ENCODE measurements at regions not wholly inside any gene's neighbourhood (a gene's known extent, or its start where the extent isn't known, plus 50 kb on each side); places are given as distances from the start of the nearest gene placed in this dataset.

DNA sequence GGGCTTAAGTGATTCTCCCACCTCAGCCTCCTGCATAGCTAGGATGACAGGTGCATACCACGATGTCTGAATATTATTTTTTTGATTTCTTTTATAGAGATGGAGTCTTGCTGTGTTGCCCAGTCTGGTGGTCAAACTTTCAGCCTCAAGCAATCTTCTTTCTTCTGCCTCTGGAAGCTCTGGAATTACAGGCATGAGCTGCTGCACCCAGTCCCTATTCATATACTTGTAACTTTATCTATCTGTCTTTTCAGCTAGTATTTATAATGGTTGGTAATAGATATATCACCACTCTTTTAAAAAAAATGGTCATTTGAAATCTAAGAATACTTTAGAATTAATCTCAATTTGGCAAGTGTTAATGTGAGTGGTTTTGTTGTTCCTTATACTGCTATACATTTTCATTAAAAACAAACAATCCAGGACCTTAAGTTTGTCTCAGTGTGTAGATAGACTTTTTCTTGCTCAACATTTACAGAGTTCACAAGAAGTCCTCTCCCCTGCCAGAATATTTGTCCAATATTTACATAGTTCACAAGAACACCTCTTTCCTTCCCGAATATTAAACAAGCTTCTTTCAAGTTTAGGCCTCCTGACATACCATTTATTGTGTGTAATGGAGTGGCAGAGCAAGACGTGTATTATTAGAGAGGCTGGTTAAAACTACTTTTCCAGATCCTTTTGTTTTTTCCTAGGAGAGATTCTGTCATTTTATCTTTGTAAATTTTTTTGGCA is 1197.4 kb upstream of the ADGRL3 start:
- Mint-ChIP-seq H3K4me1 (ENCODE audit: unreplicated experiment) (no peaks in the 10 kb centered on the region), H3K9me3 (peaks cover 7% of the 10 kb centered on the region), H3K4me3 (no peak overlapping the region), H3K36me3 (no peaks in the 10 kb centered on the region), H3K27me3 (no peaks in the 10 kb centered on the region), H3K27ac (no peak overlapping the region)
- no peak for DNase-seq (ENCODE audit: extremely low spot score, unreplicated experiment)
- TF ChIP-seq, protein P1, sequence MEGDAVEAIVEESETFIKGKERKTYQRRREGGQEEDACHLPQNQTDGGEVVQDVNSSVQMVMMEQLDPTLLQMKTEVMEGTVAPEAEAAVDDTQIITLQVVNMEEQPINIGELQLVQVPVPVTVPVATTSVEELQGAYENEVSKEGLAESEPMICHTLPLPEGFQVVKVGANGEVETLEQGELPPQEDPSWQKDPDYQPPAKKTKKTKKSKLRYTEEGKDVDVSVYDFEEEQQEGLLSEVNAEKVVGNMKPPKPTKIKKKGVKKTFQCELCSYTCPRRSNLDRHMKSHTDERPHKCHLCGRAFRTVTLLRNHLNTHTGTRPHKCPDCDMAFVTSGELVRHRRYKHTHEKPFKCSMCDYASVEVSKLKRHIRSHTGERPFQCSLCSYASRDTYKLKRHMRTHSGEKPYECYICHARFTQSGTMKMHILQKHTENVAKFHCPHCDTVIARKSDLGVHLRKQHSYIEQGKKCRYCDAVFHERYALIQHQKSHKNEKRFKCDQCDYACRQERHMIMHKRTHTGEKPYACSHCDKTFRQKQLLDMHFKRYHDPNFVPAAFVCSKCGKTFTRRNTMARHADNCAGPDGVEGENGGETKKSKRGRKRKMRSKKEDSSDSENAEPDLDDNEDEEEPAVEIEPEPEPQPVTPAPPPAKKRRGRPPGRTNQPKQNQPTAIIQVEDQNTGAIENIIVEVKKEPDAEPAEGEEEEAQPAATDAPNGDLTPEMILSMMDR (conservative IDR thresholded peaks at IDR 0.05): no peak

DNA sequence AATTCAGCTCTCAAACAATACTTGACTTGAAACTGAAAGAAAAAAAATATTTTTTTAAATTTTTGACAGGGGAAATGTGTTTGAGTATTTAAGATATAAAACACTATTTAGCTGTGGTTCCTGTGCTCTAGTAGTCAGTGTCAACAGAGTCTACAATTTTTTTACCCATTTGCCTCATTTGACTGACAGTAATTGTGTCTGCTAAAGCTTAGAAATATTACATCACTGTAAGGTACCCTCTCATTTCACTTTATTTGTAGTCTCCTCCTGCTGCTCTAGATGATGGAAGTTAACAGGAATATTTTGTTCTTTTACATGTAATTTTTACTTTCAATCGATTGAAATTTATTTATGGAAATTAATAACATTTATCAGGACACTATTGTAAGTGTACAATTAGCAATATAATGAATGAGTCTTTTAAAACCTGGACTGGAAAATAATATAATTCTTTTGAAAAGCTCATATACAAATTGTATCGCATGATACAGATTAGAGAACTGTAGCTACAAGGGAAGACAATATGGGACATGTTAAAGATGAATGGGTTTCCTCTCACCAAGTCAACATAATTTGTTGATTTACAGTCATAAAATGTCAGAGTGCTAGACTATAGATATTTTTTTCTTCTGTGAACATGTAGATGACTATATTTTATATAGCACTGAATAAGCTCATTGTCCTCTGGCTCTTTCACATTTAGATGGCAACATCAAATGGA is 1186.5 kb upstream of the ADGRL3 start:
- TF ChIP-seq, protein P1 (conservative IDR thresholded peaks at IDR 0.05): no peak
- no peaks in the 10 kb centered on the region for H3K27me3 Mint-ChIP-seq
- no peak overlapping the region for H3K27ac Mint-ChIP-seq
- no peaks in the 10 kb centered on the region for H3K9me3 Mint-ChIP-seq
- H3K4me3 Mint-ChIP-seq: no peak overlapping the region
- H3K36me3 Mint-ChIP-seq: no peaks in the 10 kb centered on the region
- DNase-seq (ENCODE audit: extremely low spot score, unreplicated experiment): no peak
- no peaks in the 10 kb centered on the region for H3K4me1 Mint-ChIP-seq (ENCODE audit: unreplicated experiment)

DNA sequence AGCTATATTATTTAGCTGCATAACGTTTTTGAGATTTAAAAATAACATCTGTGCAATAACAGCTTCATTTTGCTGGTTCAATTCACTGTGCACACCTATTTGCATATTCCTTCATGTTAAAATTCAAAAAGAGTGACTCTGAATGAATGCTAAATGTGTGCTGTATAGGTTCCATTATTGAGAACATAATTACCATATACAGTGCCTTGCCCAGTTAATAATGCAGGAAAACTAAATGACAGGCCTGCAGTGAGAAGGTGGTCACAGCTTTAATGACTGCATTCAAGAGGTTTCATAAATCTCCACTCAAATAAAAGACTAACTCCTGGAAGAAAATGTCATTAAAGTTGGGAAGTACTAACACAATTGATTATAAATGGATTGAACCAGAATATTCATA is 1183.2 kb upstream of the ADGRL3 start:
- Mint-ChIP-seq H3K27ac (no peak overlapping the region), H3K4me3 (no peak overlapping the region), H3K36me3 (no peaks in the 10 kb centered on the region), H3K4me1 (ENCODE audit: unreplicated experiment) (peaks cover 4% of the 10 kb centered on the region), H3K9me3 (no peaks in the 10 kb centered on the region), H3K27me3 (no peaks in the 10 kb centered on the region)
- DNase-seq (ENCODE audit: extremely low spot score, unreplicated experiment): no peak
- TF ChIP-seq, protein P1 (conservative IDR thresholded peaks at IDR 0.05): no peak

DNA sequence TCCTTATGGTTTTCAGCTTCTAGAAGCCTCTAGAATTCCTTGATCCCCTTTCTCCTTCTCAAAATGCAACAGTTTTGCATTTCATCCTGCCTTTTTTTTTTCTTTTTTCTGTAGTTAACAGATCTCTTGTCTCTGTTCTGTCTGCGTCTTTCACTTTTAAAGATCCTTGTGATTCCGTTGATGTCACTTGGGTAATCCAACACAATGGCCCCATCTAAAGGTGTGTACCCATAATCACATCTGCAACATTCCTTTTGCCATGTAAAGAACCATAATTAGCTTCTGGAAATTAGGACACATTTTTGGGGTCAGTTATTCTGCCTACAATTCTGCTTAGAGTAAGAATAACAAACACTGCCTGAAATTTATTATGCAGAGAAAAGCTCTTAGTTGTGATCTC is 1180.9 kb upstream of the ADGRL3 start:
- Mint-ChIP-seq H3K27ac (no peak overlapping the region), H3K4me1 (ENCODE audit: unreplicated experiment) (peaks cover 4% of the 10 kb centered on the region), H3K4me3 (no peak overlapping the region), H3K27me3 (no peaks in the 10 kb centered on the region), H3K9me3 (no peaks in the 10 kb centered on the region), H3K36me3 (no peaks in the 10 kb centered on the region)
- DNase-seq (ENCODE audit: extremely low spot score, unreplicated experiment): no peak
- TF ChIP-seq, protein P1 (conservative IDR thresholded peaks at IDR 0.05): no peak

DNA sequence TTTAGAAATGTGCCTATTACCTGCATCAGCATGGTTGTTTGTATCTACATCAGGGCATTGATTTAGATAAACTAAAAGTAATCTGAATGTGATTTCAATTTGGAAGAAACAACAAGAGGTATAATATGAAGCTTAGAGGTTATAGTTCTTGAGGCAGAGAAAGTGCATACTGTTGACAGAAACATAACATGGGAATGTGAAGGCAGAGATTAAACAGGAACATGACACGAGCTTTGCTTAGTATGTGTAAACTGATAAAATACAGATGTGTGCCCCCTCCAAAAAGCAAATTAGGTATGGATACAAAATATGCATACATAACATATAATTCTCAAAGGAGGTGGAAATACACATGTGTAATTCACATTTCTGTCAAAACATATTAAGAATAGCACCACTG is 1180.2 kb upstream of the ADGRL3 start:
- no peak for DNase-seq (ENCODE audit: extremely low spot score, unreplicated experiment)
- H3K27ac Mint-ChIP-seq: no peak overlapping the region

More for the DNA sequence above, 1180.2 kb upstream of the ADGRL3 start:
- Mint-ChIP-seq H3K27me3 (no peaks in the 10 kb centered on the region), H3K4me3 (no peak overlapping the region), H3K4me1 (ENCODE audit: unreplicated experiment) (peaks cover 4% of the 10 kb centered on the region), H3K36me3 (no peaks in the 10 kb centered on the region), H3K9me3 (no peaks in the 10 kb centered on the region)
- TF ChIP-seq, protein P1 (conservative IDR thresholded peaks at IDR 0.05): no peak

Data from type B pancreatic cell (in vitro differentiated cells).